ENCODE measurements at regions not wholly inside any gene's neighbourhood (a gene's known extent, or its start where the extent isn't known, plus 50 kb on each side); places are given as distances from the start of the nearest gene placed in this dataset.

- TF ChIP-seq CTCF (IDR thresholded peaks at IDR 0.05) (no peak), EZH2 (IDR thresholded peaks at IDR 0.05; ENCODE audit: borderline replicate concordance, insufficient read depth, low read depth, low read length, poor library complexity, severe bottlenecking) (no peak)
These were observed 95.1 kb downstream of the B3GNT2 start for GRCh38 chr2:62291052-62291451.

Data from B cell (primary cell).